HFFc6 (cell line): ENCODE measurements at regions not wholly inside any gene's neighbourhood (a gene's known extent, or its start where the extent isn't known, plus 50 kb on each side); places are given as distances from the start of the nearest gene placed in this dataset.

Experiments
- DNase-seq: peaks from one replicate; pipeline ENCODE4 v3.0.0-alpha.2; 2018
- H3K27ac Mint-ChIP-seq: 2 replicates; pipeline ENCODE4 v1.8.0; 2020; ENCODE audit warnings: mild to moderate bottlenecking, mixed read lengths
- H3K27me3 Mint-ChIP-seq: 2 replicates; pipeline ENCODE4 v1.8.0; 2021; ENCODE audit warnings: mild to moderate bottlenecking, moderate library complexity, mixed read lengths; ENCODE audit not compliant: insufficient read depth
- H3K36me3 Mint-ChIP-seq: 2 replicates; pipeline ENCODE4 v1.8.0; 2021; ENCODE audit warnings: low read depth, mixed read lengths
- H3K4me1 Mint-ChIP-seq: 2 replicates; pipeline ENCODE4 v1.8.0; 2020; ENCODE audit warnings: low read depth, mixed read lengths
- H3K4me3 Mint-ChIP-seq: 2 replicates; pipeline ENCODE4 v1.8.0; 2020; ENCODE audit warnings: mild to moderate bottlenecking, moderate library complexity, mixed read lengths
- H3K9me3 Mint-ChIP-seq: 2 replicates; pipeline ENCODE4 v1.8.0; 2020; ENCODE audit warnings: mild to moderate bottlenecking, mixed read lengths
- CTCF ChIP-seq: fragments of 200-600 bp; sonication (generic); IDR thresholded peaks from 2 replicates; pipeline ENCODE4 v1.5.0; 2021; ENCODE audit warnings: antibody characterized with exemption, mild to moderate bottlenecking

- Mint-ChIP-seq H3K27ac (peak overlapping the region; percentile 50), H3K9me3 (peaks cover under 1% of the 10 kb centered on the region), H3K27me3 (no peaks in the 10 kb centered on the region; the same call in none of the 2 replicates), H3K4me3 (no peak overlapping the region), H3K36me3 (peaks cover 42% of the 10 kb centered on the region), H3K4me1 (peaks cover 69% of the 10 kb centered on the region)
- peak; percentile 23 for DNase-seq
- no peak for TF ChIP-seq CTCF
These were observed 103.1 kb downstream of the ATP6V1G3 start for GRCh38 chr1:198437332-198437731.

DNA sequence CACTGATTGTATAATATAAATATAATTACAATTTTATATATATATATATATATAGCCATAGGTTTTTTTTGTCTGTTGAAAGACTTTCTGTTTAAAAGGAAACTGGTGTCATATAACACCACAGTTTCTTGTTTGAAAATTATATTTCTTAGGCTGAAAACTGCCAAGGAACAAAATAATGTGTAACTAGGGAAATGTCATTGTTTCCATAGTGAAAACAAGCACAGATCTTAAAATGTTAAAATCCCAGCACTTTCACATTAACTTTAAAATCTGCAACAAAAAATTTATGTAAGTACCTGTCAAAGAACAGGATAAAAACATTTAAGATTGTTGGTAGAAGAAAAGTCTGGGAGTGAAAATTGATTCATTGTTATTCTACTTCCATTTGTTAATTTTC lies 104.2 kb downstream of the ATP6V1G3 start:
- no peak for DNase-seq
- peaks cover 71% of the 10 kb centered on the region for H3K4me1 Mint-ChIP-seq
- no peak overlapping the region for H3K4me3 Mint-ChIP-seq
- TF ChIP-seq CTCF = no peak
- peaks cover 49% of the 10 kb centered on the region for H3K36me3 Mint-ChIP-seq
- H3K27ac Mint-ChIP-seq = no peak overlapping the region
- no peaks in the 10 kb centered on the region; the same call in none of the 2 replicates for H3K27me3 Mint-ChIP-seq
- H3K9me3 Mint-ChIP-seq = peaks cover 10% of the 10 kb centered on the region

DNA sequence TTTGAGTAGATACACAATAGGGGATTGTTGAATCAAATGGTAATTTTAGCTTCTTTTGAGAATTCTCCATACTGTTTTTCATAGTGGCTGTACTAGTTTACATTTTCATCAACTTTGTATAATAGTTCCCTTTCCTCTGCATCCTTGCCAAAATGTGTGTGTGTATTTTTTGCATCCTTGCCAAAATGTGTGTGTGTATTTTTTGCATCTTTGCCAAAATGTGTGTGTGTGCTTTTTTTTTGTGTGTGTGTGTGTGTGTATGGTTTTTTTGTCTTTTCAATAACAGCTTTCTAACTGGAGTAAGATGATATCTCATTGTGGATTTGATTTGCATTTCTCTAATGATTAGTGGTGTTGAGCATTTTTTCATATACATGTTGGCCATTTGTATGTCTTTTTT lies 105.4 kb downstream of the ATP6V1G3 start:
- H3K4me1 Mint-ChIP-seq = peaks cover 66% of the 10 kb centered on the region
- no peak overlapping the region for H3K27ac Mint-ChIP-seq
- H3K36me3 Mint-ChIP-seq = peaks cover 48% of the 10 kb centered on the region
- TF ChIP-seq CTCF = no peak
- no peak overlapping the region for H3K4me3 Mint-ChIP-seq
- no peak for DNase-seq
- H3K27me3 Mint-ChIP-seq = no peaks in the 10 kb centered on the region; the same call in none of the 2 replicates
- peaks cover 15% of the 10 kb centered on the region for H3K9me3 Mint-ChIP-seq

DNA sequence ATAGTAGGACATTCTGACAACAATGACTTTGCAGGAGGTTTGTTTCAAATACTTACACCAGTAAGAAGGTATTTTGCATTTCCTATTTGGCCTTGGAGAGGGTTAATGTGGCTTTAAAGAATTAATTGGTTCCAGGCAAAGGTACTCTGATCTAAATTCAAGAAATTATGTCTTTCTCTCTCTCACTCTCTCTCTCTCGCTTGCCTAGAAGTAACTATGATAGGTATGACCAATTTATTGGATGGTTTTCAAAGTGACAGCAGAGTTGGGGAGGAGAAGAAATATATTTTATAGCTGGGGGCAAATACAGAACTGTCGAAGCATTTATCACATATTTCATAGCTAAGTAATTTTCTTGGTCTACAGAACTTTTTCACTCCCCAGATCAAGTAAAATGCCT lies 116.0 kb downstream of the ATP6V1G3 start:
- DNase-seq = no peak
- H3K4me3 Mint-ChIP-seq = no peak overlapping the region
- no peak overlapping the region for H3K27ac Mint-ChIP-seq
- no peaks in the 10 kb centered on the region for H3K36me3 Mint-ChIP-seq
- no peaks in the 10 kb centered on the region for H3K27me3 Mint-ChIP-seq
- TF ChIP-seq CTCF = no peak
- no peaks in the 10 kb centered on the region for H3K9me3 Mint-ChIP-seq
- H3K4me1 Mint-ChIP-seq = peaks cover 20% of the 10 kb centered on the region

- Mint-ChIP-seq H3K4me3 (no peak overlapping the region), H3K27ac (no peak overlapping the region), H3K27me3 (no peaks in the 10 kb centered on the region), H3K9me3 (no peaks in the 10 kb centered on the region), H3K36me3 (no peaks in the 10 kb centered on the region), H3K4me1 (peaks cover 20% of the 10 kb centered on the region)
- TF ChIP-seq CTCF = no peak
- no peak for DNase-seq
These were observed 116.8 kb downstream of the ATP6V1G3 start for GRCh38 chr1:198423673-198424072.

- Mint-ChIP-seq H3K9me3 (no peaks in the 10 kb centered on the region), H3K4me1 (peaks cover 15% of the 10 kb centered on the region), H3K36me3 (no peaks in the 10 kb centered on the region), H3K4me3 (no peak overlapping the region), H3K27me3 (no peaks in the 10 kb centered on the region), H3K27ac (no peak overlapping the region)
- TF ChIP-seq CTCF = no peak
- DNase-seq = no peak
These were observed 123.4 kb downstream of the ATP6V1G3 start for GRCh38 chr1:198417039-198417438.
